Uterus (tissue), 3 donors: ENCODE measurements at regions not wholly inside any gene's neighbourhood (a gene's known extent, or its start where the extent isn't known, plus 50 kb on each side); places are given as distances from the start of the nearest gene placed in this dataset.

ENCODE experiments used
- DNase-seq, 2 donors: peaks; one replicate each; pipeline ENCODE4 v3.0.0-alpha.2; 2019 to 2020
- H3K27ac ChIP-seq, 2 donors: fragments of 200-600 bp; sonication (generic); 1 replicate in 1 of 2; 2 replicates in 1 of 2; pipeline ENCODE4 v1.5.1; 2016 to 2018
- H3K27me3 ChIP-seq, 2 donors: fragments of 200-600 bp; sonication (generic); one replicate each; pipeline ENCODE4 v1.5.1; 2018 to 2019; ENCODE audit warnings: control low read depth in 1 of 2
- H3K36me3 ChIP-seq, 2 donors: fragments of 200-600 bp; sonication (generic); one replicate each; pipeline ENCODE4 v1.5.1; 2019; ENCODE audit warnings: control low read depth in 1 of 2
- H3K4me1 ChIP-seq, 2 donors: fragments of 200-600 bp; sonication (generic); one replicate each; pipeline ENCODE4 v1.5.1; 2018 to 2019; ENCODE audit warnings: control low read depth in 1 of 2
- H3K4me3 ChIP-seq, 2 donors: fragments of 200-600 bp; sonication (generic); 1 replicate in 1 of 2; 2 replicates in 1 of 2; pipeline ENCODE4 v1.5.1; 2018 to 2019; ENCODE audit warnings: mild to moderate bottlenecking in 1 of 2
- H3K9me3 ChIP-seq, 2 donors: fragments of 200-600 bp; sonication (generic); one replicate each; pipeline ENCODE4 v1.5.1; 2019; ENCODE audit warnings: control low read depth in 1 of 2
- CTCF ChIP-seq, 4 experiments: fragments of 200-600 bp in 2 of 4; fragments of 450-650 bp in 2 of 4; sonication (generic) in 2 of 4; IDR thresholded peaks; one replicate each; pipeline ENCODE4 v1.5.1; 2016 to 2019; ENCODE audit warnings: antibody characterized with exemption in 4 of 4, mild to moderate bottlenecking in 2 of 4, moderate library complexity in 1 of 4
- POLR2A ChIP-seq, 2 donors: fragments of 450-650 bp; IDR thresholded peaks; one replicate each; pipeline ENCODE4 v1.6.1; 2016; ENCODE audit warnings: antibody characterized with exemption in 2 of 2, mild to moderate bottlenecking in 1 of 2, moderate library complexity in 1 of 2
- intact Hi-C: fragments of 100-400 bp; cut with DNase I; formaldehyde crosslinking; loops from one replicate; pipeline ENCODE4 v1.15.1; 2023; ENCODE audit warnings: low total_unique reads
- donor health status: DM: yes; HTN: yes; CAD: no.

- Histone ChIP-seq H3K4me1 (peaks cover 0 to 4% of the 10 kb centered on the region in 2 donors), H3K36me3 (no peaks in the 10 kb centered on the region), H3K4me3 (no peak overlapping the region), H3K9me3 (no peaks in the 10 kb centered on the region), H3K27ac (no peak overlapping the region), H3K27me3 (no peaks in the 10 kb centered on the region)
- intact Hi-C loops: no loop called here
- no peak for DNase-seq
- TF ChIP-seq POLR2A (IDR thresholded peaks at IDR 0.05) (no peak), CTCF (IDR thresholded peaks at IDR 0.05) (no peak)
These were observed 307.1 kb downstream of the TLE3 start for GRCh38 chr15:69790632-69791031.

- H3K27me3 ChIP-seq: no peaks in the 10 kb centered on the region
- TF ChIP-seq POLR2A (IDR thresholded peaks at IDR 0.05) (no peak), CTCF (IDR thresholded peaks at IDR 0.05) (no peak)
- no peak for DNase-seq
- H3K9me3 ChIP-seq: no peaks in the 10 kb centered on the region
- intact Hi-C loops: no loop called here
- no peaks in the 10 kb centered on the region for H3K36me3 ChIP-seq
- H3K27ac ChIP-seq: no peak overlapping the region
- H3K4me3 ChIP-seq: no peak overlapping the region
- H3K4me1 ChIP-seq: peaks cover 0 to 4% of the 10 kb centered on the region in 2 donors
These were observed 304.9 kb downstream of the TLE3 start for GRCh38 chr15:69792823-69793222.

- no peak for DNase-seq
- Histone ChIP-seq H3K36me3 (no peaks in the 10 kb centered on the region), H3K27me3 (no peaks in the 10 kb centered on the region), H3K4me1 (peaks cover 0 to 4% of the 10 kb centered on the region in 2 donors), H3K4me3 (no peak overlapping the region), H3K9me3 (no peaks in the 10 kb centered on the region), H3K27ac (no peak overlapping the region)
- intact Hi-C loops: no loop called here
- TF ChIP-seq POLR2A (IDR thresholded peaks at IDR 0.05): no peak
These were observed 304.3 kb downstream of the TLE3 start for GRCh38 chr15:69793431-69793780.

GRCh38 chr15:69793781-69794451 is 303.8 kb downstream of the TLE3 start:
- H3K9me3 ChIP-seq: no peaks in the 10 kb centered on the region
- H3K27ac ChIP-seq: no peak overlapping the region
- no peaks in the 10 kb centered on the region for H3K27me3 ChIP-seq
- H3K4me1 ChIP-seq: peaks cover 0 to 4% of the 10 kb centered on the region in 2 donors
- no peak overlapping the region for H3K4me3 ChIP-seq
- intact Hi-C loops: no loop called here
- TF ChIP-seq CTCF (IDR thresholded peaks at IDR 0.05): no peak
- TF ChIP-seq POLR2A (IDR thresholded peaks at IDR 0.05): no peak
- no peak for DNase-seq
- H3K36me3 ChIP-seq: no peaks in the 10 kb centered on the region

GRCh38 chr15:69794645-69795469 is 302.9 kb downstream of the TLE3 start:
- no peaks in the 10 kb centered on the region for H3K9me3 ChIP-seq
- H3K4me3 ChIP-seq: no peak overlapping the region
- intact Hi-C loops: no loop called here
- TF ChIP-seq CTCF (IDR thresholded peaks at IDR 0.05): no peak
- TF ChIP-seq POLR2A (IDR thresholded peaks at IDR 0.05): no peak
- no peaks in the 10 kb centered on the region for H3K27me3 ChIP-seq
- peak overlapping the region; percentile 28 to 31 for H3K27ac ChIP-seq
- DNase-seq: peak; percentile 31 to 40
- no peaks in the 10 kb centered on the region for H3K36me3 ChIP-seq
- H3K4me1 ChIP-seq: peaks cover 0 to 4% of the 10 kb centered on the region in 2 donors
